H9 (cell line): ENCODE measurements at regions not wholly inside any gene's neighbourhood (a gene's known extent, or its start where the extent isn't known, plus 50 kb on each side); places are given as distances from the start of the nearest gene placed in this dataset.

Experiments
- DNase-seq: peaks from one replicate; pipeline ENCODE4 v3.0.0-alpha.2; 2017
- H2AFZ ChIP-seq: one replicate; pipeline ENCODE4 v1.6.1; 2013; ENCODE audit warnings: mild to moderate bottlenecking, low read length, control low read depth, moderate library complexity
- H2AK5ac ChIP-seq: 2 replicates; pipeline ENCODE4 v1.6.1; 2013; ENCODE audit warnings: low read length, control low read depth, mixed read lengths; ENCODE audit not compliant: insufficient read length
- H2BK120ac ChIP-seq: one replicate; pipeline ENCODE4 v1.6.1; 2013; ENCODE audit warnings: low read depth, mild to moderate bottlenecking, low read length, control low read depth, inconsistent platforms; ENCODE audit not compliant: poor library complexity, severe bottlenecking
- H2BK12ac ChIP-seq: 2 replicates; pipeline ENCODE4 v1.6.1; 2013; ENCODE audit warnings: low read length, control low read depth, mixed read lengths, low read depth; ENCODE audit not compliant: insufficient read length
- H2BK15ac ChIP-seq: 2 replicates; pipeline ENCODE4 v1.6.1; 2013; ENCODE audit warnings: low read depth, low read length, control low read depth
- H2BK20ac ChIP-seq: one replicate; pipeline ENCODE4 v1.6.1; 2013; ENCODE audit warnings: low read depth, mild to moderate bottlenecking, low read length, control low read depth, inconsistent platforms; ENCODE audit not compliant: poor library complexity, severe bottlenecking
- H2BK5ac ChIP-seq: 2 replicates; pipeline ENCODE4 v1.6.1; 2013; ENCODE audit warnings: low read length, control low read depth, mixed read lengths; ENCODE audit not compliant: insufficient read length
- H3K14ac ChIP-seq: 2 replicates; pipeline ENCODE4 v1.6.1; 2013; ENCODE audit warnings: low read length, control low read depth; ENCODE audit not compliant: insufficient read depth
- H3K18ac ChIP-seq: 2 replicates; pipeline ENCODE4 v1.6.1; 2013; ENCODE audit warnings: low read depth, mild to moderate bottlenecking, mixed read lengths, low read length, control low read depth; ENCODE audit not compliant: insufficient read length
- H3K23ac ChIP-seq: 2 replicates; pipeline ENCODE4 v1.6.1; 2013; ENCODE audit warnings: low read length, control low read depth, mixed read lengths, low read depth; ENCODE audit not compliant: insufficient read length
- H3K23me2 ChIP-seq: 2 replicates; pipeline ENCODE4 v1.6.1; 2013; ENCODE audit warnings: low read depth, mild to moderate bottlenecking, mixed read lengths, low read length, control low read depth; ENCODE audit not compliant: insufficient read length, poor library complexity, severe bottlenecking
- H3K27ac ChIP-seq: 2 replicates; pipeline ENCODE4 v1.5.1; 2013; ENCODE audit warnings: low read length, control low read depth, mixed read lengths, low read depth; ENCODE audit not compliant: insufficient read length
- H3K27me3 ChIP-seq: 2 replicates; pipeline ENCODE4 v1.6.1; 2013; ENCODE audit warnings: low read length, control low read depth, inconsistent platforms; ENCODE audit not compliant: insufficient read depth
- H3K4ac ChIP-seq: 2 replicates; pipeline ENCODE4 v1.6.1; 2013; ENCODE audit warnings: low read depth, mild to moderate bottlenecking, control low read depth, inconsistent platforms, low read length, moderate library complexity
- H3K4me1 ChIP-seq: 2 replicates; pipeline ENCODE4 v1.6.1; 2013; ENCODE audit warnings: low read length, control low read depth, inconsistent platforms; ENCODE audit not compliant: insufficient read depth
- H3K4me2 ChIP-seq: 2 replicates; pipeline ENCODE4 v1.6.1; 2013; ENCODE audit warnings: low read length, control low read depth, mixed read lengths; ENCODE audit not compliant: insufficient read length, insufficient read depth
- H3K56ac ChIP-seq: 2 replicates; pipeline ENCODE4 v1.6.1; 2013; ENCODE audit warnings: low read depth, mild to moderate bottlenecking, mixed read lengths, low read length, control low read depth; ENCODE audit not compliant: insufficient read length
- H3K79me1 ChIP-seq: 2 replicates; pipeline ENCODE4 v1.6.1; 2013; ENCODE audit warnings: low read depth, mild to moderate bottlenecking, moderate library complexity, low read length, control low read depth, inconsistent platforms; ENCODE audit not compliant: insufficient read depth, poor library complexity, severe bottlenecking
- H3K79me2 ChIP-seq: 2 replicates; pipeline ENCODE4 v1.6.1; 2013; ENCODE audit warnings: low read length, control low read depth, inconsistent platforms; ENCODE audit not compliant: insufficient read depth
- H3K9ac ChIP-seq: 2 replicates; pipeline ENCODE4 v1.6.1; 2013; ENCODE audit warnings: low read length, control low read depth, mixed read lengths; ENCODE audit not compliant: insufficient read length; ENCODE audit errors: extremely low read depth
- H3K9me3 ChIP-seq: one replicate; pipeline ENCODE4 v1.6.1; 2013; ENCODE audit warnings: low read depth, low read length, inconsistent platforms; ENCODE audit not compliant: control insufficient read depth
- H3T11ph ChIP-seq: one replicate; pipeline ENCODE4 v1.6.1; 2013; ENCODE audit warnings: mild to moderate bottlenecking, low read length, control low read depth, inconsistent platforms
- H4K20me1 ChIP-seq: one replicate; pipeline ENCODE4 v1.6.1; 2013; ENCODE audit not compliant: control insufficient read depth, insufficient read length, insufficient read depth
- H4K5ac ChIP-seq: 2 replicates; pipeline ENCODE4 v1.6.1; 2013; ENCODE audit warnings: low read depth, mild to moderate bottlenecking, mixed read lengths, low read length, control low read depth; ENCODE audit not compliant: insufficient read length
- H4K8ac ChIP-seq: replicated peaks from 2 replicates; pipeline ENCODE4 v1.6.1; 2013; ENCODE audit warnings: low read length, control low read depth, mixed read lengths, low read depth; ENCODE audit not compliant: insufficient read length
- H4K91ac ChIP-seq: 2 replicates; pipeline ENCODE4 v1.6.1; 2013; ENCODE audit warnings: low read depth, mild to moderate bottlenecking, moderate library complexity, mixed read lengths, low read length, control low read depth; ENCODE audit not compliant: insufficient read length
- H3K27ac Mint-ChIP-seq, 3 experiments: 2 replicates in 2 of 3; 3 replicates in 1 of 3; pipeline ENCODE4 v1.8.0; 2020 to 2021; ENCODE audit warnings: mixed read lengths in 3 of 3, mild to moderate bottlenecking in 1 of 3, moderate library complexity in 1 of 3
- H3K27me3 Mint-ChIP-seq: 2 replicates; pipeline ENCODE4 v1.8.0; 2021; ENCODE audit warnings: low read depth, mild to moderate bottlenecking, moderate library complexity, mixed read lengths
- H3K36me3 Mint-ChIP-seq, 3 experiments: 2 replicates in 2 of 3; 3 replicates in 1 of 3; pipeline ENCODE4 v1.8.0; 2020 to 2021; ENCODE audit warnings: low read depth in 3 of 3, mixed read lengths in 3 of 3; ENCODE audit not compliant: insufficient read depth in 1 of 3
- H3K4me1 Mint-ChIP-seq, 2 experiments: 2 replicates each; pipeline ENCODE4 v1.8.0; 2020; ENCODE audit warnings: mixed read lengths in 2 of 2
- H3K4me3 Mint-ChIP-seq, 2 experiments: 2 replicates in 1 of 2; 3 replicates in 1 of 2; pipeline ENCODE4 v1.8.0; 2020 to 2021; ENCODE audit warnings: mild to moderate bottlenecking in 2 of 2, mixed read lengths in 2 of 2, moderate library complexity in 1 of 2
- H3K9me3 Mint-ChIP-seq, 2 experiments: 2 replicates in 1 of 2; 3 replicates in 1 of 2; pipeline ENCODE4 v1.8.0; 2020; ENCODE audit warnings: mild to moderate bottlenecking in 2 of 2, mixed read lengths in 2 of 2, moderate library complexity in 1 of 2
- WGBS: extraction: QIAGEN DNeasy Blood & Tissue Kit; methylation state at CpG from one replicate; pipeline ENCODE4 v1.1.7; 2013; ENCODE audit warnings: missing lambda C conversion rate, low lambda C conversion rate, mixed read lengths; ENCODE audit not compliant: insufficient read length; ENCODE audit errors: extremely low coverage; 5-methylcytosine and 5-hydroxymethylcytosine counted together
- TF ChIP-seq, protein P1 (sequence below): fragments of 200-600 bp; sonication (generic); conservative IDR thresholded peaks from 3 replicates; pipeline ENCODE4 v1.8.0; 2021; ENCODE audit warnings: antibody characterized with exemption, mild to moderate bottlenecking

DNA sequence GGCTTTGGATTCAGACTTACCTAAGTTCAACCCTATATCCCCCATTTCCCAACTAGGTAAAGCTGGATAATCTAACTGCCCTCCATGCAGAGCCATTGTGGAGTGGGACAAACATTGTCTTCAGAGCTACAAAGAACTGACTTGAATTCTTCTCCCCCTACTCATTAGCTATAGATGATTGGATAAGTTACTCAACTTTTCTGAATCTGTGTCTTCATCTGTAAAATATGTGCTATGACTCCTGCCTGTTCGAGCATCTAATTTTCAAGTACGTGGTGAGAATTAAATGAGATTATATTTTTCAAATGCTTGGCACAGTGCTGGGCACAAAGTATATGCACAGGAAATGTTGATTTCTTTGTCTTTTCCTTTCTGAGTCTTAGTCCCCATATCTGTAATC, 240.3 kb upstream of the TCF21 start:
- H3K4ac ChIP-seq = no peak overlapping the region
- TF ChIP-seq, protein P1, sequence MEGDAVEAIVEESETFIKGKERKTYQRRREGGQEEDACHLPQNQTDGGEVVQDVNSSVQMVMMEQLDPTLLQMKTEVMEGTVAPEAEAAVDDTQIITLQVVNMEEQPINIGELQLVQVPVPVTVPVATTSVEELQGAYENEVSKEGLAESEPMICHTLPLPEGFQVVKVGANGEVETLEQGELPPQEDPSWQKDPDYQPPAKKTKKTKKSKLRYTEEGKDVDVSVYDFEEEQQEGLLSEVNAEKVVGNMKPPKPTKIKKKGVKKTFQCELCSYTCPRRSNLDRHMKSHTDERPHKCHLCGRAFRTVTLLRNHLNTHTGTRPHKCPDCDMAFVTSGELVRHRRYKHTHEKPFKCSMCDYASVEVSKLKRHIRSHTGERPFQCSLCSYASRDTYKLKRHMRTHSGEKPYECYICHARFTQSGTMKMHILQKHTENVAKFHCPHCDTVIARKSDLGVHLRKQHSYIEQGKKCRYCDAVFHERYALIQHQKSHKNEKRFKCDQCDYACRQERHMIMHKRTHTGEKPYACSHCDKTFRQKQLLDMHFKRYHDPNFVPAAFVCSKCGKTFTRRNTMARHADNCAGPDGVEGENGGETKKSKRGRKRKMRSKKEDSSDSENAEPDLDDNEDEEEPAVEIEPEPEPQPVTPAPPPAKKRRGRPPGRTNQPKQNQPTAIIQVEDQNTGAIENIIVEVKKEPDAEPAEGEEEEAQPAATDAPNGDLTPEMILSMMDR = no peak
- Mint-ChIP-seq H3K27me3 (no peaks in the 10 kb centered on the region), H3K4me1 (peaks cover 9% of the 10 kb centered on the region in 2 experiments), H3K36me3 (no peaks in the 10 kb centered on the region; a peak in 1 of 7 replicates), H3K9me3 (no peaks in the 10 kb centered on the region), H3K4me3 (no peak overlapping the region), H3K27ac (no peak overlapping the region)
- no peak overlapping the region for H3K9ac ChIP-seq
- H3K27ac ChIP-seq = no peak overlapping the region
- no peak for DNase-seq
- no peak overlapping the region for H2BK20ac ChIP-seq
- no peak overlapping the region for H2BK5ac ChIP-seq
- H4K20me1 ChIP-seq = no peaks in the 10 kb centered on the region
- no peak overlapping the region for H2AK5ac ChIP-seq
- no peaks in the 10 kb centered on the region for H3K79me2 ChIP-seq
- peaks cover 2% of the 10 kb centered on the region; the same call in 1 of the 2 replicates for H3K4me1 ChIP-seq
- H3K4me2 ChIP-seq = no peak overlapping the region
- no CpG with 5 or more reads among the region's 2 CpGs for WGBS
- no peak overlapping the region for H2BK12ac ChIP-seq
- no peaks in the 10 kb centered on the region for H3K9me3 ChIP-seq
- no peak overlapping the region for H3K18ac ChIP-seq
- no peak overlapping the region for H4K8ac ChIP-seq
- no peak overlapping the region for H2AFZ ChIP-seq
- no peak overlapping the region for H3K56ac ChIP-seq
- no peak overlapping the region for H3K23ac ChIP-seq
- H3K79me1 ChIP-seq = no peaks in the 10 kb centered on the region
- no peak overlapping the region for H2BK15ac ChIP-seq
- no peak overlapping the region for H4K5ac ChIP-seq
- H2BK120ac ChIP-seq = no peak overlapping the region
- no peak overlapping the region for H3K14ac ChIP-seq
- no peak overlapping the region for H3T11ph ChIP-seq
- no peaks in the 10 kb centered on the region for H3K23me2 ChIP-seq
- H4K91ac ChIP-seq = no peak overlapping the region
- H3K27me3 ChIP-seq = no peaks in the 10 kb centered on the region
